HFF-Myc (cell line): ENCODE measurements at regions not wholly inside any gene's neighbourhood (a gene's known extent, or its start where the extent isn't known, plus 50 kb on each side); places are given as distances from the start of the nearest gene placed in this dataset.

Source experiments
- DNase-seq: peaks from one replicate; pipeline ENCODE4 v3.0.0-alpha.2; 2011; ENCODE audit warnings: low read depth; ENCODE audit errors: extremely low read depth
- H3K4me3 ChIP-seq: replicated peaks from 2 replicates; pipeline ENCODE4 v1.5.1; 2011; ENCODE audit warnings: low read depth, mild to moderate bottlenecking, control low read depth, low read length
- CTCF ChIP-seq: IDR thresholded peaks from 2 replicates; pipeline ENCODE4 v1.5.1; 2012; ENCODE audit warnings: mild to moderate bottlenecking, low read depth, low read length, control low read depth; ENCODE audit errors: missing control alignments

GRCh38 chr21:19999369-20000272 is 998.6 kb upstream of the NCAM2 start:
- TF ChIP-seq CTCF, result no peak
- DNase-seq, result no peak
- H3K4me3 ChIP-seq, result no peak overlapping the region

GRCh38 chr21:20004367-20004766 is 993.8 kb upstream of the NCAM2 start:
- DNase-seq, result no peak
- H3K4me3 ChIP-seq, result no peak overlapping the region
- no peak for TF ChIP-seq CTCF

- no peak for DNase-seq
- H3K4me3 ChIP-seq, result no peak overlapping the region
- TF ChIP-seq CTCF, result no peak
Observed at GRCh38 chr21:20010691-20011200, 987.5 kb upstream of the NCAM2 start.

GRCh38 chr21:20013851-20014250 is 984.4 kb upstream of the NCAM2 start:
- no peak for TF ChIP-seq CTCF
- H3K4me3 ChIP-seq, result no peak overlapping the region
- DNase-seq, result no peak

GRCh38 chr21:20016435-20017005 is 981.7 kb upstream of the NCAM2 start:
- no peak for DNase-seq
- no peak for TF ChIP-seq CTCF
- no peak overlapping the region for H3K4me3 ChIP-seq

- TF ChIP-seq CTCF, result no peak
- H3K4me3 ChIP-seq, result no peak overlapping the region
- DNase-seq, result no peak
Observed at GRCh38 chr21:20020026-20020425, 978.2 kb upstream of the NCAM2 start.

- TF ChIP-seq CTCF, result no peak
- DNase-seq, result no peak
- H3K4me3 ChIP-seq, result no peak overlapping the region
Observed at GRCh38 chr21:20023193-20023592, 975.0 kb upstream of the NCAM2 start.
